GM21619 (cell line): ENCODE measurements at regions not wholly inside any gene's neighbourhood (a gene's known extent, or its start where the extent isn't known, plus 50 kb on each side); places are given as distances from the start of the nearest gene placed in this dataset.
"Not testable (repeated sequence)": the region's sequence is repeated elsewhere in the genome, so short reads cannot be mapped to it uniquely, and the experiment has no call there.

Source experiments
- ATAC-seq: cut with Tn5 transposase; IDR thresholded peaks from one replicate; pipeline ENCODE4 v1.9.1; 2021; ENCODE audit not compliant: unreplicated experiment

DNA sequence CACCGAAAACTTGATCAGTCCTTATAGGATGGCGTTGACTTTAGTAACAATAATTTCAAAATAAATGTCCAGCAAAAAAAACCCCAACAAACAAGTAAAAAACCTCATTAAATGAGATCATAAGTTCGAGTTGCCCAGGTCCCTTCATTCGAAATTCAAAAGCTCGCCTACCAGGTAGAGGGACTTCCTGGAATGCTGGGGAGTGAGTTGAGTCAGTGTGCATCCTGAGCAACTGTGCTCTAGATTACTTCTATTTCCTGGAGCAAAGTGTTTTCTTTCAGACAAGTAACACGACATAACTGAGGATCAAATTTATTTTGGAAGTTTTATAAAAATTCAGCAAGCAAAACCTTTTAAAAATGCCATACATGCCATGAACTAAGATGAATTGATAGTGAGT lies 511.9 kb upstream of the CITED2 start:
- no peak for ATAC-seq

DNA sequence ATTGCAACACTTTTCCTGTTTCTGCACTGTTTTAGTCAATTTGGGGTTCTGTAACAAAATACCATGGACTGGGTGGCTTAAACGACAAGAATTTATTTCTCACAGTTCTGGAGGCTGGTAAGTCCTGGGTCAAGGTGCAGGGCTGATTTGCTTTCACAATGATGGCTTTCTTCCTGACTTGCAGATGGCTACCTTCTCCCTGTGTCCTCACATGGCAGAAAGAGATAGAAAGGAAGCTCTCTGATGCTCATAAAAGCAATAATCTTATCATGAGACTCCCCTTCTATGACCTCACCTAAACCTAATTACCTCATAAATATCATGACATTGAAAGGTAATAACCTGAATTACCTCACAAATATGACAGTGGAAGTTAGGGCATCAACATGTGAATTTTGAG lies 511.5 kb upstream of the CITED2 start:
- no peak for ATAC-seq

DNA sequence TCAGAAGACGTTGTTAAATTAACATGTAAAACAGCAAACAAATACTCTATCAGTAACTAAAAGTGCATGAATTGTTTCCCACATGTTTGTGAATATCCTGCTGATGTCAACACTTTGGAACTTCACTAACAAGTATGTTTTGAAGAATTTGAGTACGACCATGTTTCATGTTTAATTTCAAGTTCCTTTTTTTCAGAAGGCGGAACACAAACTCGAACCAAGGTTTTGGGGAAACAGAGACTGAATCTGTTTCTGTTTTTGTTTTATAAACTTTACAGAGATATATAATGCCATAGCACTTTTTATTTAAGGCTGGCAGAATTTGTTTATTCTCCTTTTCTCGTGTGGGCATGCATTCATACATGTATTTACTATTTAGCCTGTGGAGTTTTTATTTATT lies 509.3 kb upstream of the CITED2 start:
- no peak for ATAC-seq

DNA sequence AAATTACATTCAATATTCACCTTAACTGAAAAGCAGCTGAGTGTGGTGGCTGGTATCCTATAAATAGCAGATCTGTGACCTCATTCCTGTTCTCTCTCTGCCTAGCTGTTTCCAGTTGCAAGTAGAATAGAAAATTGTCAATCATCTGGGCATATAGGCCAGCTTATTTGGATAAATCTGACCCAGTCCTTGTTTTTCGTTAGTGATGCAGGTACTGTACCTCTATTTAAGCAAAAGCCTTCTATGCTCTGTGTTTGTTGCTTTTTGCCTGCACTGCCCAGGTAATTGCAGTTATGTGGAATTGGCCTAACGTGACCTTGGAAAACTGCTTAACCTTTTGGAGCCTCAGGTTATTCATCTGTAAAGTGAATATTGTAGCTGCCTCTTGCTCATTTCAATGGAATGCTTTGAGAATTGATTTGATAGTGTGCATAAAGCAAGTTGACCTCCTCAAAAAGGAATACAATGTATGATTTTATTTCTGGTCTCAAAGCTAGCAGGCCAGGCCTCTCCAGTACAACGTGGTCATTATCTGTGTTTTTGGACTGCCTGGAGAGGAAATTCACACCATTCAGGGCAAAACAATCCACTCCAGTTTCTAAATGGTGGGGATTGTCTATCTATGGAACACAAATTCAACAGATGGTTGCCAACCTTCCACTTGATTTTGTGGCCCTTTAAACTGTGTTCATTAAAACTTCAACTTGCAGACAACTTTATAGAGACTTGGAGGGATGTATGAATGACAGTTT lies 508.7 kb upstream of the CITED2 start:
- ATAC-seq, result peak; percentile 35

DNA sequence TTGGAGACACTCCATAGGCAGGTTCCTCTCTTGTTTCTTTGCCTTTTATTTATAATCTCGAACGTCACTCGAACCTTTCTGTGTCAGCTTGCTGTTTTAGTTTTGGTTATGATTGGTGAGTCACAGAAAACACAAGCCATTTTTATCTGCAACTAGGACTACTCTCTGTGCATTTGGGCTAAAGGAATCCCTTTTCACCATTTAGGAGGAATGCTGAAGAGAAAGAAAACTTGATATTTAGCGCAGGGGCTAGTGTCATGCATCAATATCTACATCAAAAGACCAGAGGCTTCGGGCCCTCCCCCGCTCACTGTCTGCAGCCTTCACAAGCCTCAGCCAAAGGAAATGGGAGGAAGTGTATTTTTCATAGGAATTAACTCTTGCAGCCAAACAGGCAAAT lies 507.8 kb upstream of the CITED2 start:
- no peak for ATAC-seq

DNA sequence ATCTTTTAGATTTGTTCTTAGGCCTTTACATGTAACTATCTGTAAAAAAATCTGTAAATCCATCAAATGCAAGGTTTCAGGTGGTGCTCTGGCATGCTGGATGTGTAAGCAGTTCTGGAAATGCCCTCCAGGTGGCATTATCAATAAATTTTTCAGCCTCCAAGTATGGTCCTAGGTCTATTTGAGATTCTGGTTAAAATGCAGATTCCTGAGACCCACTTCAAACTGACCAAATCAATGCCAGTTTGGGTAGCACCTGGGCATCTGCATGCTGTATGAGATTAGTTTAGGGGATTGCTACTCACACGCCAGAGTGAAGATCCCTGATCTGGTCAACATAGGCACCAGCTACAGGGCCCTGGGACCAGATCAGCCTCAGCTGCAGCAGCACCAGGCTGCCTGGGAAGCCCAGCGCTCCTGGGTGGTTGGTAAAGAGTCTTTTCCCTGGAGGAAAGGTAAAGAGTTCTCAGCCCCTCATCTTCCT lies 507.3 kb upstream of the CITED2 start:
- peak; percentile 81 for ATAC-seq

DNA sequence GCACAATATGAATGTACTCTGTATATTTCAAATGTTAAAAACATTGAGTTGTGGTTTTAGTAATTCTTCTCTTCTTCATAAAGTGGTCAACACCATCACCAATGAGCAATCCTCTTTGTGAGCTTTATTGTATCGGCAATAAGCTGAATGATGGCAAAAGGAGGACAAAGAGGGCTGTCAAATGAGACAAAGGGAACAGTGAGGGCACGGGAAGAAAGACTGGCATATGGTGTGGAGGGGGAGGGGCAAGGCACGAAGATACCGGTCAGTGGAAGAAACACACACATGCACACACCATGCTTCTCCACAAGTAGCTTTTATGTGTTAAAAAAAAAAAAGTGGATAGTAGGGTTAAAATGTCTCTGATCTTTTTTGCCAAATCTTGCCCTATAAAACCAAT lies 506.8 kb upstream of the CITED2 start:
- ATAC-seq, result no peak

DNA sequence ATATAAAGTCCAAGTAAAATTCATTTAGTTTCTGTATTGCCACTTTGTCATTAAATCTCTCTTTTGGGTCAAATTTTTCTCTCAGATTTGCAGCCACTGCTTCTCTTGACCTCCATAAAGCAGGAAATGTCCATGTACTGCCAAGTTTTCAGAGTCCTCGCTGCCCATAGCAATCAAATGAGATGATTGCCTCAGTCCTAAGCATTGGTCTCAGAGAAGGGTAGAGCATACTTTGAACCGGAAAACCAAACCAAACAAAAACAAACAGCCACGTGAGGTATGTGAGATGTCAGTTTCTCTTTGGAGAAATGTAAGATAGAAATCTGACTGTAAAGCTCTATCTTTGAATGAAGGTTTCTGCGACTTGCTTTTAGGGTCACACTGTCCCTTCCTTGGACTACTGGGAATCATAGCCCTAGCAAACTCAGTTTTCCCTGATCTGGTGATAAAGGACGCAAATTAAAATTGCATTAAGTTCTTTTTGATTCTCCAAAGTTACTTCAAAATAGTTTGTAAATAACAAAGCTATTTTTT lies 505.4 kb upstream of the CITED2 start:
- no peak for ATAC-seq

DNA sequence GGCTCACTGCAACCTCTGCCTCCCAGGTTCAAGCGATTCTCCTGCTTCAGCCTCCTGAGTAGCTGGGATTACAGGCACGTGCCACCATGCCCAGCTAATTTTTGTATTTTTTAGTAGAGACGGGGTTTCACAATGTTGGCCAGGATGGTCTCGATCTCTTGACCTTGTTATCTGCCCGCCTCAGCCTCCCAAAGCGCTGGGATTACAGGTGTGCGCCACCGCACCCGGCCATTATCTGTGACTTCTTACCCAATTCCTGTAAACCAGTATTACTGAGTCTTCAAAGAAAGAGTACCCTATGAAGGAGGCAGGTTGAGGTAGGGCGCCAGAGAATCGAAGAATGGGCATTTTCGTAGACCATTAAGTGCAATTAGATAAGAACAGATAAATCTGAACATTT lies 504.8 kb upstream of the CITED2 start:
- ATAC-seq, result not testable (repeated sequence)

DNA sequence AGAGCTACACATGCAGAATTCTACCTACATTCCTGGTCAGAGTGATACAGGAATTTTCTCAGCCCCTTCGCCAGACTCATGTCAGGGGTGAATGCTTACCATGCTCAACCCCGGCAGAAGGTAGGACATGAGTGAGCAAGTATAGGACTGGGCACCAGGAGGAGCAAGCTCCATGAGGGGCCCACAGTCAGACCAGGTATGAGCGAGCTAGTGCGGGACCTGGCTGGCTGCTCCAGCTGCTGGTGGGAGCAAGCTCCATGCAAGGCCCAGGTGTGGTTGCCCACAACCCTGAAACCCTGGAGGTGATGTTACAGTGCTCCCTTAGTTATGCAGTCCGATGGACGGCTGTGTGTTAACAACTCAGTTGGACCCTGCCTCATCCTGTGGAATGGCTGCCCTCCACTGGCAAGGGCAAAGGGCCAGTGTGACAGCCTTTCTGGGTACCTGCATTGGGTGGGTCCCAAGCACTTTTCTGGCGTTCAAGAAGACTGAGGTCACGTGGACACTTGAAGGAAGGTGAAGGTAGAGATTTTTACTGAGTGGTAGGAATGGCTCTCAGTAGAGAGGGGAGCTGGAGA lies 503.5 kb upstream of the CITED2 start:
- ATAC-seq, result no peak

DNA sequence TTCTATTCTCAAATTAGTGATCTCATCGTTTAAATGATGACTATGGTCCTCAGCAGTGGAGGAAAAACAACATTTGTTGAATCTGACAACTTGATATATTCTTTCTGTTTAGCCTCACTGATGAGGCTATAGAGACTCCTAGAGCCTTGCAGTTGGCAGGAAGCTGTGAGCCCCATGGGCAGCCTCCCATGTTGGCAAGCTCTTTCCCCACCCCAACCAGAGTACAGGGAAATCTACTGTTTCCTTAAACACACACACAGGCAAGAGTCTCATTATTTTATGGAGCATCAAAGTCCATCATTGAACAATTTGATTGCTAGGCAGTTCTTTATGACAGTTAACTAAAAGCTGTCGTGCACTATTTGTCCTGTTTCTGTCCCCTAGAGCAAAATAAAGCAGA lies 498.2 kb upstream of the CITED2 start:
- no peak for ATAC-seq

DNA sequence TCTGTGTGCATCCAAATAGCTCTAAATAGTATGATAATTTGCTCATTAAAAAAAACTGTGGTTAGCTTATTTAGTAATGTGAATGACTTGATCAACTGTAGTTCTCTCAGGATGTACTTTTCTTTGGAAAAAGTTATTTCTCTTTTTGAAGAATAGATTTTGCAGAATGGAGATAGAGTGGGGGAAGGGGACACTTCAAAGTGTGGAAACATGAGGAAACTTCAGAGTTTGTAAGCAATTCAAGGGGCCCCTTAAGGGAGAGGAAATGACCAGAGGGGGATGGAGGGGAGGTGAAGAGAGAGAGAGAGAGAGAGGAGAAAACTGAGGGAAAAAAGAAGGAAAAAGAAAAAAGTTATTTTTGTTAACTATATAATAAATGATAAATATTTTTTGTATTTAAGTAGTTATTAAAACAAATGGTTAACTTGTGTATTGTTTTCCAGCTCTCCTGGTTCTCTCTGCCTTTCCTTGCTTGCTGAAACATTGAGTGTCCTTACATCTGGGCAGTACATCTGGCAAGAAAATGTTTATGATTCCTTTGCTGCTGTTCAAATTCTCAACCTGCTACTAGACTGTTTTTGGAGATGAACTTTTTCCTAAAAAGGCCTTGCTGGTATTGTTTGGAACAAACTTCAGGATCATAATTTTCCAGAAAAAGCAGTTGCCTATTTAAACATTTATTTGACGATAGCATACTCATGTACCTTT lies 497.5 kb upstream of the CITED2 start:
- no peak for ATAC-seq

DNA sequence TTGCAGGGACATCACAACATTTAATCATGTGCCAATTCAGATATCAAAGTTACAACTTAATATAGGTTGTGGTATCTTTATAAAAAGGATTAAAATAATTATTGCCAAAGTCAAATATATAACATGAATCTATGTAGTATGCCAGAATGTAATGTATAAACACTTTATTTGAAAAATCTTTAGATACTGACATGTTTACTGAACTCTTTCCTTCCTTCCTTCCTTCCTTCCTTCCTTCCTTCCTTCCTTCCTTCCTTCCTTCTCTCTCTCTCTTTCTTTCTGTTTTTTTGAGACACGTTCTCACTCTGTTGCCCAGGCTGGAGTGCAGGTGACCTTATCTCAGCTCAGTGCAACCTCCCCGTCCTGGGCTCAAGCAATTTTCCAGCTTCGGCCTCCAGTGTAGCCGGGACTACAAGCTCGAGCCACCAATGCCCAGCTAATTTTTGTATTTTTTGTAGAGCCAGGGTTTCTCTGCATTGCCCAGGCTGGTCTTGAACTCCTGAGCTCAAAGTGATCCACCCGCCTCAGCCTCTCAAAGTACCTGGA lies 496.8 kb upstream of the CITED2 start:
- ATAC-seq, result no peak

DNA sequence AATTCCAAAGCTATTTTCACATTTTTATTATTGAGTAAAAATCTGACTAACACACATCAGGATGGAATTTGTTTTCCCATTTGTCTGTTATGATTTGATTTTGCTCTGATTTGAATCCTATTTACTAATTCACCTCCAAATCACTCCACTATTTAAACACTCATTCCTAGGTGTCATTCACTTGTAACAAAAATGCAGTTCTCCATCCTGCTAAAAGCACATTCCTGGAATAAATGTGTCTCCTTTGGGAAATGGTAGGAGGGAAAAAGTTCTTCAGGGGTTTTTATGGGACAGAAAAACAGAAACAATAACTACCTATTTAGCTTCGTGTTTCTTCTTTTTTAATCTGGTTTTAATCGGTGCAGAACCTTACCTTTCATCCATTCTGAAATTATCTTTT lies 494.1 kb upstream of the CITED2 start:
- ATAC-seq, result no peak

DNA sequence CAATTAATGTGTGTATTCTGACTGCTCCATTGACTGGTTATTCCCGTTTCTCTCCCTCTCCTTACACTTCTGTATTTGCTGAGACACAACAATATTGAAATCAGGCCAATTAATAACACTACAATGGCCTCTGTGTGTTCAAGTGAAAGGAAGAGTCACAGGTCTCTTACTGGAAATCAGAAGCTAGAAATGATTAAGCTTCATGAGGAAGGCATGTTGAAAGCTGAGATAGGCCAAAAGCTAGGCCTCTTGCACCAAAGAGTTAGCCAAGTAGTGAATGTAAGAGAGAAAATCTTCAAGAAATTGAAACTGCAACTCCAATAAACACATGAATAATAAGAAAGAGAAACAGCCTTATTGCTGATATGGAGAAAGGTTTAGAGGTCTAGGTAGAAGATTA lies 489.5 kb upstream of the CITED2 start:
- no peak for ATAC-seq

DNA sequence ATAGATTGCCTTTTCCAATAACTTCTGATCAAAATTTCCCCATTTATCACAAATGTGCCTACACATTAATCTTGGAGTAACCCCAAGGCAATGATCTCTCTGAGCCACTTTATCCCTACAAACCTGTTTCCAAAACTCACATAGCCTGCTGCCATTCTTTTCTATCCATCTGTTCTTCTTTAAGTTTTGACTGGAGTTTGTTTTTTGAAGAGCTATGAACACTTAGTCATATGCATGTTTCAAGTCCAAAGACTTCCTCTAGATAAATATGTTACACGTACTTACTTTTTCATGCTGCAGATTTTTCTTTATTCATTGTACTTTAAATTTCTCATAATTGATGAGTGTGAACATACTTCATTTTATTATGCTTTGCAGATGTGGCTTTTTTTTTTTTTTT lies 488.9 kb upstream of the CITED2 start:
- ATAC-seq, result no peak

DNA sequence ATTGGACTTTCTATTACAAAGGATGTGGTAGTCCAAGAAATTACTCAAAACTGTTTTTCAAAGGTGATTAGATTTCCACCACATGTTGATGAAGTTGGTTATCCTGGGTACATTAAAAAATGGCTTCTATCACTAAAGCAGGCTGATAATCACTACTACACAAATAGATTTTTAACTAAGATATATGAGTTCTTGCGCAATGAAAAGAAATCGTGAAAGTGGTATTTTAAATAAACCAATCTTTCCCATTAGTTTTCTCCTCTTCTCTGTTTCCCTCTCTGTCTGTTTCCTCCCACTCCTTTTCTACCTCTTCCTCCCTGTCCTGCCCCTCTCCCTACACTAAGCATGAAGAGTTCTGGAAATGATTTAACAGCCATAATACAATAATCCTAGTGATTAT lies 487.9 kb upstream of the CITED2 start:
- ATAC-seq, result no peak

DNA sequence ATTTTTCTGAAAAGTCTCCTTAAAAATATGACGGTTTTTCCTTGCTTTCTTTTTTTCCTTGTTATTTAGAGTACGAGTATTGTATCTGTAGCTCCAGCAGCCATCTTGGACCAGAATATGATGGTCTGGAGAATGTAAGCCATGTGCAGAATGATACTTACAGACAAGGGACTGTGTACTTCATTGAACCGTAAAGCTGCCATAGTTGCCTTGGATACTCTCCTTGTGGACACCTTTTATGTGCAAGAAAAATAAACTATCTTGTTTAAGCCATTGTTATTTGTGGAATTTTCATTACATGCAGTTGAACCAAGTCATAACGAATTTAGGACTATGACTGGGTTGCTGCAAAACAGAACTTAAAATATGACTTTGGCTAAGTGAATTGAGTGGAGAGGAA lies 485.8 kb upstream of the CITED2 start:
- no peak for ATAC-seq

DNA sequence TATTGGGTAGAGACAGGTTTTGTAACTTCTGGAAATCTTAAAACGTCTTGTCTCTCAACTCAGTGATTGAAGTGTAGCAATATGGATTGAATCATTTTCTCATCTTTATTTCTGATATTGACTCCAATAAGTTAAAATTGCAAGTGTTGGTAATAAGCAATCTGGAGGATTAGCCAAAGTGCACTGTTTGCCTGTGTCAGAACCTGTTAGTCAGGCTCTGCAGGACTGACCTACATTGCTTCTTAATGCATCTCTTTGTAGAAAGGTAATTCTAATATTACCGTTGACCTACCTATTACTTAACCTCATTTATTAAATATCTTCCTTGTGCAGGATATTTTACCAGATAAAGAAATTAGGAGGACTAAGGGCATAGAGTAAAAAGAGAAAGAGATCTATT lies 484.0 kb upstream of the CITED2 start:
- ATAC-seq, result no peak

DNA sequence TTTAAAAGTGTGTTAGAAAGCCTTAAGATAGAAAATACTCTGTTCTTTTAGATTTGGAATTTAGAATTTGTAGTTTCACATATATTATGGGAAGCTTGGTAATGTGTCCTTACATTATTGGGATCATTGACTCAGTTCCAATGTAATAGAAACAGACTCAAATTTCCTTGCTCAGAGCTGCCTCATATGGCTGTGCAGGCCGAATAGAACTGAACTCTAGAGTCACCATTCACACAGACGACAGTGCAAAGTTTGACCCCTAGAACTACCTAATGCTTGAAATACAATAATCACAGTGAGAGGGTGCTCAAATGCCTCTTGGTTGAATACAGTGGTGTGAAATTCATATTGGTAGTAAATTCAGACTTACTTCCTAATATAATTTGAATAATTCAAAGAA lies 482.7 kb upstream of the CITED2 start:
- no peak for ATAC-seq

DNA sequence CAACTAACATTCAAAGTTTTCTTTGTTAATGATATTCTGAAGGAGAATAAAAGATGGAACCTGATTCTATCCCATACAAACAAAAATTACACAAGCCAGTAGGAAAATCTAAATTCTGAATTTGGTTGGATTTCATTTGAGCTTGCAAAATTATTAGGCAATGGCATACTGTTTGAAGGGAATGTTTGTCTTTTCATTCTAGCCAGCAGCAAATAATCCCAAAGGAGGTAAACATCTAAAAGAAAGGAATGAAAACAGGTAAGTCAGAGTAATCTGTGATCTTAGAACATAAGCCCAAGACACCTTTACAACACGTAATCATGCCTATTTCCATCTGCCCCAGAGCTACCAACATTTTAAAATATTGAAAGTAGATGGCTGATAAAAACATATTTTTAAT lies 482.1 kb upstream of the CITED2 start:
- ATAC-seq, result no peak
